Naive thymus-derived CD4-positive, alpha-beta T cell (primary cell): ENCODE measurements at regions not wholly inside any gene's neighbourhood (a gene's known extent, or its start where the extent isn't known, plus 50 kb on each side); places are given as distances from the start of the nearest gene placed in this dataset.
"Not testable (repeated sequence)": the region's sequence is repeated elsewhere in the genome, so short reads cannot be mapped to it uniquely, and the experiment has no call there.

Source experiments
- ATAC-seq: fragments of 150-1000 bp; cut with Tn5 transposase; 2 replicates; pipeline ENCODE4 v1.10.0; 2021; ENCODE audit warnings: mild to moderate bottlenecking, moderate library complexity
- CTCF ChIA-PET: fragments of 350-600 bp; sonication (Branson Sonifier 250); formaldehyde crosslinking; loops from one replicate; lab custom pipeline; 2021; ENCODE audit warnings: antibody characterized with exemption; lab: Charles Lee
- POLR2A ChIA-PET: fragments of 350-600 bp; sonication (Branson Sonifier 250); formaldehyde crosslinking; loops from one replicate; lab custom pipeline; 2021; ENCODE audit warnings: antibody characterized with exemption, inconsistent platforms; lab: Charles Lee
- DNase-seq, 9 donors: peaks; one replicate each; pipeline versions ENCODE4 v3.0.0 to v3.0.0-alpha.2; 2020 to 2022; ENCODE audit warnings: mixed read lengths in 1 of 9
- H3K27ac ChIP-seq: one replicate; pipeline ENCODE4 v1.7.0; 2013; ENCODE audit warnings: mild to moderate bottlenecking, low read depth, low read length, moderate library complexity
- H3K27me3 ChIP-seq, 2 donors: one replicate each; pipeline ENCODE4 v1.7.0; 2013; ENCODE audit warnings: low read length in 2 of 2, mild to moderate bottlenecking in 2 of 2, moderate library complexity in 2 of 2; ENCODE audit not compliant: control insufficient read depth in 2 of 2, insufficient read depth in 2 of 2
- H3K36me3 ChIP-seq, 3 experiments: 1 replicate in 2 of 3; 2 replicates in 1 of 3; pipeline ENCODE4 v1.7.0; 2013; ENCODE audit warnings: low read length in 3 of 3, mild to moderate bottlenecking in 3 of 3, moderate library complexity in 1 of 3; ENCODE audit not compliant: insufficient read depth in 3 of 3, control insufficient read depth in 2 of 3
- H3K4me1 ChIP-seq, 2 donors: one replicate each; pipeline ENCODE4 v1.7.0; 2013; ENCODE audit warnings: low read length in 2 of 2, mild to moderate bottlenecking in 2 of 2, moderate library complexity in 1 of 2; ENCODE audit not compliant: control insufficient read depth in 2 of 2, insufficient read depth in 2 of 2
- H3K4me3 ChIP-seq: 2 replicates; pipeline ENCODE4 v1.7.0; 2013; ENCODE audit warnings: mild to moderate bottlenecking, low read length
- H3K9me3 ChIP-seq, 3 experiments: 1 replicate in 2 of 3; 2 replicates in 1 of 3; pipeline ENCODE4 v1.7.0; 2013; ENCODE audit warnings: low read length in 3 of 3; ENCODE audit not compliant: control insufficient read depth in 2 of 3
- H3K27ac Mint-ChIP-seq, 9 donors: one replicate each; pipeline ENCODE4 v1.8.0; 2020 to 2022; ENCODE audit warnings: mixed read lengths in 9 of 9, mild to moderate bottlenecking in 8 of 9, moderate library complexity in 5 of 9, inconsistent platforms in 2 of 9
- H3K27me3 Mint-ChIP-seq, 5 donors: one replicate each; pipeline ENCODE4 v1.8.0; 2021 to 2022; ENCODE audit warnings: mixed read lengths in 5 of 5, mild to moderate bottlenecking in 1 of 5
- H3K36me3 Mint-ChIP-seq, 5 donors: one replicate each; pipeline ENCODE4 v1.8.0; 2020 to 2022; ENCODE audit warnings: mixed read lengths in 5 of 5, mild to moderate bottlenecking in 3 of 5, inconsistent platforms in 1 of 5
- H3K4me1 Mint-ChIP-seq, 7 donors: one replicate each; pipeline ENCODE4 v1.8.0; 2020 to 2022; ENCODE audit warnings: mixed read lengths in 7 of 7, mild to moderate bottlenecking in 3 of 7, inconsistent platforms in 1 of 7
- H3K4me3 Mint-ChIP-seq, 10 donors: one replicate each; pipeline ENCODE4 v1.8.0; 2020 to 2022; ENCODE audit warnings: mild to moderate bottlenecking in 10 of 10, mixed read lengths in 10 of 10, moderate library complexity in 6 of 10, inconsistent platforms in 2 of 10
- H3K9me3 Mint-ChIP-seq, 11 donors: one replicate each; pipeline ENCODE4 v1.8.0; 2020 to 2022; ENCODE audit warnings: mixed read lengths in 11 of 11, mild to moderate bottlenecking in 4 of 11, inconsistent platforms in 1 of 11, moderate library complexity in 1 of 11
- intact Hi-C, 2 donors: fragments of 100-400 bp; cut with micrococcal nuclease; formaldehyde crosslinking; loops; one replicate each; pipeline ENCODE4 v1.15.1; 2023

DNA sequence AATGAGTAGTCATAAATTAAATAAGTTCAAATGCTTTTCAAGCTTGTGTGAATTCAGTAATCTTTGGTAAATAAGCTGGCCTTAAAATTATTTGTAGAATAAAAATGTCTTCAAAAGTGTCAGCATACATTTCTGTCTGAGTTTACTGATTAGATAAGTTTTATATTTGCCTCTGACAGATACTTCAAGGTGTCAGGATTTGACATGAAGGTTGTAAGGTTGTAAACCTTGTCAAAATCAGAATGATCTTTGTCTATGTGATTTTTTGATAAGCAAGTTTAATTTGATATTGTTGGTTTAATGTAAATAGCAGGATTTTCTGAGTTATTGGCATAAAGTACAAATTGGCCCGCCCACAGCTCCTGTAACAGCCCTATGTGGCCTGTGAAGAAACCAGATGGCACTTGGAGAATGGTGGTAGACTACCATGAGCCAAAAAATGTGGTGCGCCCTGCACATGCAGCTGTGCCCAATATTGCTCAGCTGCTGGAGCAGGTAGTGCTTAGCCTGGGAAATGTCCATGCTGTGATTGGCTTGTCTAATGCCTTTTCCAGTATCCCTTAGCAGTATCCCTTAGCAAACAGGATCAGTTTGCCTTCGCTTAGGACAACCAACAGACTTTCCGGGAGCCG, 188.0 kb upstream of the SPHKAP start:
- Mint-ChIP-seq H3K4me1 (no peaks in the 10 kb centered on the region), H3K27me3 (no peaks in the 10 kb centered on the region), H3K9me3 (peaks cover 0 to 6% (median 0%) of the 10 kb centered on the region in 11 donors), H3K4me3 (no peak overlapping the region), H3K27ac (no peak overlapping the region), H3K36me3 (no peaks in the 10 kb centered on the region)
- Histone ChIP-seq H3K4me3 (no peak overlapping the region), H3K27ac (no peak overlapping the region), H3K4me1 (no peaks in the 10 kb centered on the region), H3K36me3 (no peaks in the 10 kb centered on the region), H3K27me3 (no peaks in the 10 kb centered on the region), H3K9me3 (no peaks in the 10 kb centered on the region)
- no peak for ATAC-seq
- ChIA-PET POLR2A (no interaction called here), CTCF (no interaction called here)
- no peak for DNase-seq
- intact Hi-C loops, result no loop called here

DNA sequence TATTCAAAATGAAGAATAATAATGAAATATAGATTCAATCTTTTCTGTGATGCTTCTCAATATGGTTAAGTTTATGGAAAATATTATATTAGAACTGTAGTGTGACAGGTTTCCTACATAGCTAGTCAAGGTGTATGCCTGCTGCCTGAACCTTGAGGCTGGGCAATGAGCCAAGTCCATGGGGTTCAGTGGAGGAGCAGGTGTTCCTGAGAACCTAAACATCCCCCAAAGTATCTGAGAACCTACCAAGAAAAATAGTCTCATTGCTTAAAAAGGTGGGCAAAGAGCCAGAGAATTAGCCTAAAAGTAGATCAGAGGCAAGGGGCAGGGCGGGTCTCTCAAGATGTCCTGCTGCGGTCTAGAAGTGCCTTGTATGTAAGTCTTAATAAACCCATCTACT, 185.9 kb upstream of the SPHKAP start:
- no peak for DNase-seq
- no peaks in the 10 kb centered on the region for H3K27me3 ChIP-seq

DNA sequence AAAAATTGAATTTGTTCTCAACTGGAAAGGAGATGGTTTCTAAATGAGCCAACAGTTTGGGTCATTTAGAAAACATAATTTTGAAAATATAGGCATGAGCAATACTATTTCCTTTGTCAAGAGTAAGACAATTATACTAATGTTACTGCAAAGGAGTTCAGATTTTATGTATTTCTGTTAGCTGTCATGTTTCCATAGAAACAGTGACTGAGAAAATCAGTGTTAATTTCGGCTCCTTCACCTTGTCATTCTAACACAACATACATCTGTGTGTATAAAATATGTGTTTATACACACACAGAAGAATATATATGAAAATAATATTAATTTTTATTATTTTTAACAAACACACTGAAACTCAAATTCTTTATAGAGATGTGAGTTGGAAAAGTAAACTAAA, 178.0 kb upstream of the SPHKAP start:
- intact Hi-C loops, result no loop called here
- ATAC-seq (no peak), DNase-seq (no peak)
- H3K27me3 Mint-ChIP-seq, result no peaks in the 10 kb centered on the region
- no peak overlapping the region for H3K4me3 Mint-ChIP-seq
- H3K9me3 Mint-ChIP-seq, result peaks cover 0 to 11% (median 0%) of the 10 kb centered on the region in 11 donors
- ChIA-PET CTCF (no interaction called here), POLR2A (no interaction called here)
- no peaks in the 10 kb centered on the region for H3K36me3 Mint-ChIP-seq
- Histone ChIP-seq H3K4me1 (no peaks in the 10 kb centered on the region), H3K4me3 (no peak overlapping the region), H3K27me3 (no peaks in the 10 kb centered on the region), H3K36me3 (no peaks in the 10 kb centered on the region), H3K9me3 (no peaks in the 10 kb centered on the region), H3K27ac (no peak overlapping the region)
- no peaks in the 10 kb centered on the region for H3K4me1 Mint-ChIP-seq
- H3K27ac Mint-ChIP-seq, result no peak overlapping the region

More for the DNA sequence above, 185.9 kb upstream of the SPHKAP start:
- Mint-ChIP-seq H3K27ac (no peak overlapping the region), H3K36me3 (no peaks in the 10 kb centered on the region), H3K4me1 (no peaks in the 10 kb centered on the region), H3K27me3 (no peaks in the 10 kb centered on the region), H3K4me3 (no peak overlapping the region), H3K9me3 (peaks cover 0 to 9% (median 0%) of the 10 kb centered on the region in 11 donors)
- Histone ChIP-seq H3K9me3 (no peaks in the 10 kb centered on the region), H3K27ac (no peak overlapping the region), H3K4me3 (no peak overlapping the region), H3K36me3 (no peaks in the 10 kb centered on the region), H3K4me1 (no peaks in the 10 kb centered on the region)
- no peak for ATAC-seq
- ChIA-PET POLR2A (no interaction called here), CTCF (no interaction called here)
- intact Hi-C loops, result no loop called here

DNA sequence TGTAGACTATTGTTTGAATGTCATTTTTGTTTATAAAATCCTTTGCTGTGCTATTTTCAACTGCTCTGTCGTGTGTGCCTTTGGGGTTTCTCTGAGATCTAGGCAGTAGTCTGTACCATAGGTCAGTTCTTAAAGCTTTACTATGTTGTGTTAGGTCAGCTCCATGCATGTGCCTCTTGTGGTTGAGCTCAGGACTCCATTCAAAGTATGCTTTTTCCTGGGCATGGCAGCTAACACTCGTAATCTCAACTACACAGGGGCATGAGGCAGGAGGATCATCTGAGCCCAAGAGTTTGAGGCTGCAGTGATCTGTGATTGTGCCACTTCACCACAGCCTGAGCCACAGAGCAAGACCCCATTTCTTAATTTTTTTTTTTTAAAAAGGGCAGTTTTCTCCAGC, 174.4 kb upstream of the SPHKAP start:
- H3K4me1 Mint-ChIP-seq, result no peaks in the 10 kb centered on the region
- POLR2A ChIA-PET, result no interaction called here
- no peaks in the 10 kb centered on the region for H3K27me3 Mint-ChIP-seq
- ATAC-seq, result no peak
- Histone ChIP-seq H3K9me3 (no peaks in the 10 kb centered on the region), H3K4me1 (no peaks in the 10 kb centered on the region), H3K4me3 (no peak overlapping the region), H3K27me3 (no peaks in the 10 kb centered on the region), H3K27ac (no peak overlapping the region), H3K36me3 (no peaks in the 10 kb centered on the region)
- no peak overlapping the region for H3K27ac Mint-ChIP-seq
- CTCF ChIA-PET, result no interaction called here
- H3K36me3 Mint-ChIP-seq, result no peaks in the 10 kb centered on the region
- H3K9me3 Mint-ChIP-seq, result peaks cover 0 to 11% (median 2%) of the 10 kb centered on the region in 11 donors
- H3K4me3 Mint-ChIP-seq, result no peak overlapping the region
- no peak for DNase-seq
- intact Hi-C loops, result no loop called here

DNA sequence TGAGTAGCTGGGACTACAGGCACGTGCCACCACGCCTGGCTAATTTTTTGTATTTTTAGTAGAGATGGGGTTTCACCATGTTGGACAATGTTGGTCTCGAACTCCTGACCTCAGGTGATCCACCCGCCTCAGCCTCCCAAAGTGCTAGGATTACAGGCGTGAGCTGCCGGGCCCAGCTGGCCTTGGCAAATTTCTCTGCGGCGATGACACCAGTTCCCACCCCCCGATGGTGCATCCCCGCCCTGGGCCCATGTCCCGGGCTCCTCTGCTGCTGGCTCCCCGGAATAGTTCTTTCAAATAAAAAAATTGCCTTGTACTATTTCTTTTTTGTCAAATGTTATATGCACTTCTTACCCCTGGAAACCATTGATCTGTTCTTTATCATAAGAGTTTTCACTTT, 171.5 kb upstream of the SPHKAP start:
- H3K4me3 ChIP-seq, H3K4me3 Mint-ChIP-seq: not testable (repeated sequence)

DNA sequence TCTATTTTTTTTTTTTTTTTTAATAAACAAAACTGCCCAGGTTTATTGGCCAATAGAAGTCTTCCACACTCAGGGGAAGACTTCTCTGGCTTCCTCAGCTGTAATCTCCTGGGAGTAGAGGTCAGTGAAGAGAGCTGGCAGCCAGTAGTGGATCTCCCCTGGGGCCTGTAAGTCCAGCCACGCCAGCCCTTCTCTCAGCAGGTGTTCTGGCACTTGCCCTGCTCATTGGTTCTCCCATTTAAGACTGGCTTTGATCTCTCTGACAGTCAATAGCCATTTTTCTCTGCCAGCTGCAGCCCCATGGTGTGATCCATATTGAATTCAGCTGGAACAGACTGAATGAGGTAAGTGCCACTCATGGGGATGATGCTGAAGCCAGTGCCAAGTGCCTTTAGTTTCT, 170.6 kb upstream of the SPHKAP start:
- H3K4me3 ChIP-seq, result no peak overlapping the region
- H3K27ac Mint-ChIP-seq, result no peak overlapping the region
- H3K9me3 Mint-ChIP-seq, result peaks cover 0 to 11% (median 4%) of the 10 kb centered on the region in 11 donors
- H3K9me3 ChIP-seq, result no peaks in the 10 kb centered on the region
- H3K4me1 Mint-ChIP-seq, result no peaks in the 10 kb centered on the region
- ATAC-seq (no peak), DNase-seq (no peak)
- no peaks in the 10 kb centered on the region for H3K36me3 ChIP-seq
- no peak overlapping the region for H3K27ac ChIP-seq
- no peaks in the 10 kb centered on the region for H3K27me3 Mint-ChIP-seq
- intact Hi-C loops, result no loop called here
- CTCF ChIA-PET, result no interaction called here
- no peaks in the 10 kb centered on the region for H3K4me1 ChIP-seq
- POLR2A ChIA-PET, result no interaction called here
- no peaks in the 10 kb centered on the region for H3K27me3 ChIP-seq
- no peaks in the 10 kb centered on the region for H3K36me3 Mint-ChIP-seq
- H3K4me3 Mint-ChIP-seq, result no peak overlapping the region

More for the DNA sequence above, 171.5 kb upstream of the SPHKAP start:
- CTCF ChIA-PET, intact Hi-C loops, H3K27me3 ChIP-seq, H3K27ac Mint-ChIP-seq, H3K4me1 ChIP-seq, H3K27ac ChIP-seq, H3K27me3 Mint-ChIP-seq, H3K36me3 Mint-ChIP-seq, POLR2A ChIA-PET, DNase-seq, H3K9me3 ChIP-seq, H3K4me1 Mint-ChIP-seq, ATAC-seq, H3K36me3 ChIP-seq: not testable (repeated sequence)
- peaks cover 0 to 11% (median 4%) of the 10 kb centered on the region in 11 donors for H3K9me3 Mint-ChIP-seq

DNA sequence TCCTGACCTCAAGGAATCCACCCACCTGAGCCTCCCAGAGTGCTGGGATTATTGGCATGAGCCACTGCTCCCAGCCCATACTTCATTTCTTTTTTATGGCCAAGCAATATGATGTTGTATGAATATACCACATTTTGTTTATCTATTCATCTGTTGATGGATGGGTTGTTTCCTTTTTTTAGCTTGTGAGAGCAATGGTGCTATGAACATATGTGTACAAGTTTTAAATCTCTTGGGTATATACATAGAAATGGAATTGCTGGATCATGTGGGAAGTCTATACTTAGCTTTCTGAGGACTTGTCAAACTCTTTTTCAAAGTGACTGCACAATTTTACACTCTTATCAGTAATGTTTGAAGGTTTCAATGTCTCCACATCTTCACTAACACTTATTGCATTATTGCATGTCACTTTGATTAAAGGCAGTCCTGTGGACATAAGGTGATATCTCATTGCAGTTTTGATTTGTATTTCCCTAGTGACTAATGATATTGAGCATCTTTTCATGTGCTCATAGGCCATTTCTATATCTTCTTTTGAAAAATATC, 167.1 kb upstream of the SPHKAP start:
- ChIA-PET CTCF (no interaction called here), POLR2A (no interaction called here)
- Mint-ChIP-seq H3K4me3 (no peak overlapping the region), H3K36me3 (no peaks in the 10 kb centered on the region), H3K27ac (no peak overlapping the region), H3K4me1 (no peaks in the 10 kb centered on the region), H3K27me3 (no peaks in the 10 kb centered on the region), H3K9me3 (peaks cover 0 to 10% (median 1%) of the 10 kb centered on the region in 11 donors)
- Histone ChIP-seq H3K4me3 (no peak overlapping the region), H3K27me3 (no peaks in the 10 kb centered on the region), H3K36me3 (no peaks in the 10 kb centered on the region), H3K4me1 (no peaks in the 10 kb centered on the region), H3K27ac (no peak overlapping the region), H3K9me3 (no peaks in the 10 kb centered on the region)
- DNase-seq, result no peak
- intact Hi-C loops, result no loop called here
- no peak for ATAC-seq
